ENCODE measurements at regions not wholly inside any gene's neighbourhood (a gene's known extent, or its start where the extent isn't known, plus 50 kb on each side); places are given as distances from the start of the nearest gene placed in this dataset.
A peak's percentile ranks its signal among the peaks of the same experiment; 100 is the strongest.

- no peak for DNase-seq
Measured at GRCh38 chr13:76651286-76651685, 234.9 kb downstream of the KCTD12 start.

- DNase-seq: no peak
Measured at GRCh38 chr13:76647550-76647949, 238.7 kb downstream of the KCTD12 start.

- DNase-seq: no peak
Measured at GRCh38 chr13:76646946-76647345, 239.3 kb downstream of the KCTD12 start.

- DNase-seq: no peak
Measured at GRCh38 chr13:76645632-76646031, 240.6 kb downstream of the KCTD12 start.

- no peak for DNase-seq
Measured at GRCh38 chr13:76644906-76645305, 241.3 kb downstream of the KCTD12 start.

GRCh38 chr13:76643596-76643995 lies 242.6 kb downstream of the KCTD12 start:
- DNase-seq: no peak

- peak; percentile 40 for DNase-seq
Measured at GRCh38 chr13:76641056-76641455, 245.1 kb downstream of the KCTD12 start.

- no peak for DNase-seq
Measured at GRCh38 chr13:76638882-76639281, 247.3 kb downstream of the KCTD12 start.

GRCh38 chr13:76638181-76638580 lies 248.0 kb downstream of the KCTD12 start:
- no peak for DNase-seq

GRCh38 chr13:76637641-76638141 lies 248.5 kb downstream of the KCTD12 start:
- DNase-seq: peak; percentile 59

GRCh38 chr13:76636829-76637228 lies 249.4 kb downstream of the KCTD12 start:
- no peak for DNase-seq

GRCh38 chr13:76635232-76636230 lies 250.7 kb downstream of the KCTD12 start:
- no peak for DNase-seq

- no peak for DNase-seq
Measured at GRCh38 chr13:76634431-76635191, 251.6 kb downstream of the KCTD12 start.

GRCh38 chr13:76632401-76633044 lies 253.7 kb downstream of the KCTD12 start:
- DNase-seq: no peak

- DNase-seq: no peak
Measured at GRCh38 chr13:76630629-76631230, 255.5 kb downstream of the KCTD12 start.

- DNase-seq: no peak
Measured at GRCh38 chr13:76622315-76623040, 263.7 kb downstream of the KCTD12 start.

- no peak for DNase-seq
Measured at GRCh38 chr13:76621705-76622104, 264.5 kb downstream of the KCTD12 start.

- DNase-seq: no peak
Measured at GRCh38 chr13:76620036-76620435, 266.2 kb downstream of the KCTD12 start.

- no peak for DNase-seq
Measured at GRCh38 chr13:76619631-76620030, 266.6 kb downstream of the KCTD12 start.

GRCh38 chr13:76610819-76611415 lies 275.3 kb downstream of the KCTD12 start:
- no peak for DNase-seq

- no peak for DNase-seq
Measured at GRCh38 chr13:76609643-76610042, 276.6 kb downstream of the KCTD12 start.

- no peak for DNase-seq
Measured at GRCh38 chr13:76607866-76608265, 278.3 kb downstream of the KCTD12 start.

Measured in fibroblast of skin of right quadriceps (primary cell).